ENCODE measurements at regions not wholly inside any gene's neighbourhood (a gene's known extent, or its start where the extent isn't known, plus 50 kb on each side); places are given as distances from the start of the nearest gene placed in this dataset.

- intact Hi-C loops (cut with DNase I): no loop called here
- Histone ChIP-seq H3K4me1 (no peaks in the 10 kb centered on the region), H3K27ac (no peak overlapping the region), H3K36me3 (no peaks in the 10 kb centered on the region), H3K9me3 (no peaks in the 10 kb centered on the region), H3K4me3 (no peak overlapping the region), H3K27me3 (no peaks in the 10 kb centered on the region)
- no peak for DNase-seq (ENCODE audit: low spot score in 2 of 2)
- TF ChIP-seq, protein P1, sequence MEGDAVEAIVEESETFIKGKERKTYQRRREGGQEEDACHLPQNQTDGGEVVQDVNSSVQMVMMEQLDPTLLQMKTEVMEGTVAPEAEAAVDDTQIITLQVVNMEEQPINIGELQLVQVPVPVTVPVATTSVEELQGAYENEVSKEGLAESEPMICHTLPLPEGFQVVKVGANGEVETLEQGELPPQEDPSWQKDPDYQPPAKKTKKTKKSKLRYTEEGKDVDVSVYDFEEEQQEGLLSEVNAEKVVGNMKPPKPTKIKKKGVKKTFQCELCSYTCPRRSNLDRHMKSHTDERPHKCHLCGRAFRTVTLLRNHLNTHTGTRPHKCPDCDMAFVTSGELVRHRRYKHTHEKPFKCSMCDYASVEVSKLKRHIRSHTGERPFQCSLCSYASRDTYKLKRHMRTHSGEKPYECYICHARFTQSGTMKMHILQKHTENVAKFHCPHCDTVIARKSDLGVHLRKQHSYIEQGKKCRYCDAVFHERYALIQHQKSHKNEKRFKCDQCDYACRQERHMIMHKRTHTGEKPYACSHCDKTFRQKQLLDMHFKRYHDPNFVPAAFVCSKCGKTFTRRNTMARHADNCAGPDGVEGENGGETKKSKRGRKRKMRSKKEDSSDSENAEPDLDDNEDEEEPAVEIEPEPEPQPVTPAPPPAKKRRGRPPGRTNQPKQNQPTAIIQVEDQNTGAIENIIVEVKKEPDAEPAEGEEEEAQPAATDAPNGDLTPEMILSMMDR (IDR thresholded peaks at IDR 0.05): no peak
Measured at GRCh38 chr2:228802181-228803071, 468.7 kb downstream of the PID1 start.

- no peaks in the 10 kb centered on the region for H3K27me3 ChIP-seq
- no peak for DNase-seq (ENCODE audit: low spot score in 2 of 2)
- H3K4me1 ChIP-seq: no peaks in the 10 kb centered on the region
- no peak overlapping the region for H3K4me3 ChIP-seq
- TF ChIP-seq, protein P1 (IDR thresholded peaks at IDR 0.05): no peak
- intact Hi-C loops (cut with DNase I): no loop called here
- no peak overlapping the region for H3K27ac ChIP-seq
- H3K36me3 ChIP-seq: no peaks in the 10 kb centered on the region
- no peaks in the 10 kb centered on the region for H3K9me3 ChIP-seq
Measured at GRCh38 chr2:228801451-228801850, 469.6 kb downstream of the PID1 start.

DNA sequence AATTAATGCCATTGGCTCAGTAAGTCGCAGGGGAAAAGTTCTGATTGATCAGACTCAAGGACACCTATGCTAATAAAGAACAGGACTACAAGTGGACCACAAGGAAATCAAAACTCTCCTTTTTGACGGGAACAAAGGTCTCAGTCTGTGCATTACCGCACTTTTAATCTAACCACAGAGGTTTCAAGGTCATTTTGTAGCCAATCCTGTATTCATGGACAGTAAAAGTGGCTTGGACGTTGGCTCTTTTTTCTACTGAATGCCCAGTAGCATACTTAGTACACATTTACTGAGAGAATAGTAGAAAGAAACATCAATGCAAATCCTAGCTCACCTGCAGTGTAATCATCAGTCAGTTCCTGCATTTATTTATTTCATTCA, 471.9 kb downstream of the PID1 start:
- TF ChIP-seq, protein P1 (IDR thresholded peaks at IDR 0.05): no peak
- intact Hi-C loops (cut with DNase I): no loop called here
- DNase-seq (ENCODE audit: low spot score in 2 of 2): no peak
- no peak overlapping the region for H3K4me3 ChIP-seq
- no peaks in the 10 kb centered on the region for H3K4me1 ChIP-seq
- no peaks in the 10 kb centered on the region for H3K9me3 ChIP-seq
- no peak overlapping the region for H3K27ac ChIP-seq
- no peaks in the 10 kb centered on the region for H3K36me3 ChIP-seq
- no peaks in the 10 kb centered on the region for H3K27me3 ChIP-seq

GRCh38 chr2:228798458-228799207, 472.5 kb downstream of the PID1 start:
- Histone ChIP-seq H3K27me3 (no peaks in the 10 kb centered on the region), H3K27ac (no peak overlapping the region), H3K9me3 (no peaks in the 10 kb centered on the region), H3K4me3 (no peak overlapping the region), H3K36me3 (no peaks in the 10 kb centered on the region), H3K4me1 (no peaks in the 10 kb centered on the region)
- intact Hi-C loops (cut with DNase I): no loop called here
- TF ChIP-seq, protein P1 (IDR thresholded peaks at IDR 0.05): no peak
- DNase-seq (ENCODE audit: low spot score in 2 of 2): no peak

DNA sequence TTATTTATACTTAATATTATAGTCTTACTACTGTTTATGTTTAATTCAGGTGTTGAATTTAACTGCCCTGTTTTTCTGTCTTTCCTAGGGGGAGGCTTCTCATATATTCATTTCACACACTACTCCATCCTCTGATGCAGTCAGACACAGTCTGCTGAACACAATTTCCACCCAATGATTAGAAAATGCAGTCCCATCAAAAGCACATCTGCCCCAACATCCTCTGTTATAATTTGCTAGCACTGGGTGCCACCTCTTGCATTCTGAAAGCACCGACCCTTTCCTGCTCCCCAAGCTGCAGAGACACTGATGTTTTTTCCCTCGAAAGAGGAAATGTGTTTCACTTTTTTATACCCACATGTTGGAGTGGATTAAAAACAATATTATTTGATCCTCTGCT, 474.7 kb downstream of the PID1 start:
- DNase-seq (ENCODE audit: low spot score in 2 of 2): no peak
- H3K4me1 ChIP-seq: no peaks in the 10 kb centered on the region
- intact Hi-C loops (cut with DNase I): no loop called here
- TF ChIP-seq, protein P1 (IDR thresholded peaks at IDR 0.05): no peak
- H3K27me3 ChIP-seq: no peaks in the 10 kb centered on the region
- no peak overlapping the region for H3K4me3 ChIP-seq
- H3K36me3 ChIP-seq: no peaks in the 10 kb centered on the region
- no peaks in the 10 kb centered on the region for H3K9me3 ChIP-seq
- no peak overlapping the region for H3K27ac ChIP-seq

Measured in ascending aorta (tissue), 2 donors.